ENCODE measurements at regions not wholly inside any gene's neighbourhood (a gene's known extent, or its start where the extent isn't known, plus 50 kb on each side); places are given as distances from the start of the nearest gene placed in this dataset.

- POLR2A ChIA-PET = no interaction called here
- H3K9me3 ChIP-seq (ENCODE audit: control insufficient read depth in 1 of 2, insufficient read depth in 1 of 2, low read depth in 1 of 2, low read length in 2 of 2) = no peaks in the 10 kb centered on the region
- ATAC-seq (no peak), DNase-seq (ENCODE audit: low read depth, low spot score) (no peak)
- no peak overlapping the region for H2AFZ ChIP-seq (ENCODE audit: low read depth, low read length, poor library complexity, severe bottlenecking)
- H3K27ac ChIP-seq (ENCODE audit: low read depth, low read length) = no peak overlapping the region
- intact Hi-C loops (cut with micrococcal nuclease) = no loop called here
- H4K20me1 ChIP-seq (ENCODE audit: insufficient read depth) = no peaks in the 10 kb centered on the region
- H3K27me3 ChIP-seq (ENCODE audit: insufficient read depth, low read length) = no peaks in the 10 kb centered on the region
- RAD21 ChIA-PET (ENCODE audit: low non-redundant PET in 1 of 2, low total read pairs in 2 of 2, uncharacterized antibody in 2 of 2, unreplicated experiment in 2 of 2) = interaction anchor here in 1 of 2 experiments (0.7 kb wide), 1 partner anchor 274 kb away, joined by 3 read pairs; no protein-coding TSS in a partner anchor
- H3K4me2 ChIP-seq (ENCODE audit: low read length) = no peak overlapping the region
- no peaks in the 10 kb centered on the region for H3K36me3 ChIP-seq (ENCODE audit: control insufficient read depth in 1 of 2, insufficient read depth in 2 of 2, low read length in 2 of 2)
- BruUV-seq (replicated peaks) = no TSS peak
- H3K4me1 ChIP-seq (ENCODE audit: control insufficient read depth in 1 of 2, insufficient read depth in 2 of 2, low read length in 2 of 2) = peaks cover 4 to 11% of the 10 kb centered on the region in 2 experiments
- no peak overlapping the region for H3K4me3 ChIP-seq (replicated peaks in 1 of 2; ENCODE audit: low read depth in 1 of 2, low read length in 2 of 2)
- no peak overlapping the region for H3K9ac ChIP-seq (ENCODE audit: low read length)
- H3K9me2 ChIP-seq (ENCODE audit: insufficient read depth) = no peaks in the 10 kb centered on the region
- CTCF ChIA-PET = interaction anchor here (1.3 kb wide), 1 partner anchor 8 kb away, joined by 4 read pairs; no protein-coding TSS in a partner anchor
- TF ChIP-seq POLR2A (IDR thresholded peaks at IDR 0.05; ENCODE audit: borderline replicate concordance, extremely low read depth, insufficient read depth, insufficient read length) = no peak
- no peak for TF ChIP-seq YY1 (IDR thresholded peaks at IDR 0.05; ENCODE audit: extremely low read depth, insufficient replicate concordance, low read depth, low read length)
- TF ChIP-seq POLR2AphosphoS5 (IDR thresholded peaks at IDR 0.05; ENCODE audit: low read depth, low read length) = no peak
- TF ChIP-seq EZH2 (IDR thresholded peaks at IDR 0.05) = no peak
- TF ChIP-seq FOSL1 (IDR thresholded peaks at IDR 0.05; ENCODE audit: low read depth) = no peak
- TF ChIP-seq SRF (IDR thresholded peaks at IDR 0.05; ENCODE audit: low read depth) = no peak
- TF ChIP-seq ZNF274 (IDR thresholded peaks at IDR 0.05; ENCODE audit: low read depth, low read length) = no peak
- no peaks in the 10 kb centered on the region for H3K79me2 ChIP-seq (ENCODE audit: insufficient read depth, low read length)
Observed at GRCh38 chr5:96327722-96328121, 105.3 kb downstream of the PCSK1 start.

GRCh38 chr5:96326902-96327301 lies 106.1 kb downstream of the PCSK1 start:
- no peaks in the 10 kb centered on the region for H3K9me3 ChIP-seq (ENCODE audit: control insufficient read depth in 1 of 2, insufficient read depth in 1 of 2, low read depth in 1 of 2, low read length in 2 of 2)
- BruUV-seq (replicated peaks) = no TSS peak
- H4K20me1 ChIP-seq (ENCODE audit: insufficient read depth) = no peaks in the 10 kb centered on the region
- no peak overlapping the region for H2AFZ ChIP-seq (ENCODE audit: low read depth, low read length, poor library complexity, severe bottlenecking)
- intact Hi-C loops (cut with micrococcal nuclease) = no loop called here
- H3K36me3 ChIP-seq (ENCODE audit: control insufficient read depth in 1 of 2, insufficient read depth in 2 of 2, low read length in 2 of 2) = no peaks in the 10 kb centered on the region
- H3K9me2 ChIP-seq (ENCODE audit: insufficient read depth) = no peaks in the 10 kb centered on the region
- TF ChIP-seq ZNF274 (IDR thresholded peaks at IDR 0.05; ENCODE audit: low read depth, low read length) = no peak
- TF ChIP-seq, protein P1, sequence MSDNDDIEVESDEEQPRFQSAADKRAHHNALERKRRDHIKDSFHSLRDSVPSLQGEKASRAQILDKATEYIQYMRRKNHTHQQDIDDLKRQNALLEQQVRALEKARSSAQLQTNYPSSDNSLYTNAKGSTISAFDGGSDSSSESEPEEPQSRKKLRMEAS (IDR thresholded peaks at IDR 0.05) = no peak
- TF ChIP-seq SP1 (IDR thresholded peaks at IDR 0.05; ENCODE audit: low read depth) = no peak
- no peak for TF ChIP-seq POLR2AphosphoS5 (IDR thresholded peaks at IDR 0.05; ENCODE audit: low read depth, low read length)
- TF ChIP-seq RAD21 (IDR thresholded peaks at IDR 0.05; ENCODE audit: low read depth) = no peak
- TF ChIP-seq CBX3 (IDR thresholded peaks at IDR 0.05; ENCODE audit: low read depth) = no peak
- TF ChIP-seq, protein P2, sequence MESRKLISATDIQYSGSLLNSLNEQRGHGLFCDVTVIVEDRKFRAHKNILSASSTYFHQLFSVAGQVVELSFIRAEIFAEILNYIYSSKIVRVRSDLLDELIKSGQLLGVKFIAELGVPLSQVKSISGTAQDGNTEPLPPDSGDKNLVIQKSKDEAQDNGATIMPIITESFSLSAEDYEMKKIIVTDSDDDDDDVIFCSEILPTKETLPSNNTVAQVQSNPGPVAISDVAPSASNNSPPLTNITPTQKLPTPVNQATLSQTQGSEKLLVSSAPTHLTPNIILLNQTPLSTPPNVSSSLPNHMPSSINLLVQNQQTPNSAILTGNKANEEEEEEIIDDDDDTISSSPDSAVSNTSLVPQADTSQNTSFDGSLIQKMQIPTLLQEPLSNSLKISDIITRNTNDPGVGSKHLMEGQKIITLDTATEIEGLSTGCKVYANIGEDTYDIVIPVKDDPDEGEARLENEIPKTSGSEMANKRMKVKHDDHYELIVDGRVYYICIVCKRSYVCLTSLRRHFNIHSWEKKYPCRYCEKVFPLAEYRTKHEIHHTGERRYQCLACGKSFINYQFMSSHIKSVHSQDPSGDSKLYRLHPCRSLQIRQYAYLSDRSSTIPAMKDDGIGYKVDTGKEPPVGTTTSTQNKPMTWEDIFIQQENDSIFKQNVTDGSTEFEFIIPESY (IDR thresholded peaks at IDR 0.05; ENCODE audit: extremely low read depth, insufficient replicate concordance, low read length) = no peak
- TF ChIP-seq POLR2A (IDR thresholded peaks at IDR 0.05; ENCODE audit: borderline replicate concordance, extremely low read depth, insufficient read depth, insufficient read length) = no peak
- no peak for TF ChIP-seq ELF1 (IDR thresholded peaks at IDR 0.05; ENCODE audit: borderline replicate concordance, low read depth)
- TF ChIP-seq EZH2 (IDR thresholded peaks at IDR 0.05) = no peak
- H3K4me3 ChIP-seq (replicated peaks in 1 of 2; ENCODE audit: low read depth in 1 of 2, low read length in 2 of 2) = no peak overlapping the region
- H3K4me2 ChIP-seq (ENCODE audit: low read length) = no peak overlapping the region
- DNase-seq (ENCODE audit: low read depth, low spot score) = no peak
- POLR2A ChIA-PET = no interaction called here
- no peak overlapping the region for H3K9ac ChIP-seq (ENCODE audit: low read length)
- H3K79me2 ChIP-seq (ENCODE audit: insufficient read depth, low read length) = no peaks in the 10 kb centered on the region
- ATAC-seq = no peak
- CTCF ChIA-PET = no interaction called here
- no peak overlapping the region for H3K27ac ChIP-seq (ENCODE audit: low read depth, low read length)
- RAD21 ChIA-PET (ENCODE audit: low non-redundant PET in 1 of 2, low total read pairs in 2 of 2, uncharacterized antibody in 2 of 2, unreplicated experiment in 2 of 2) = no interaction called here
- no peaks in the 10 kb centered on the region for H3K27me3 ChIP-seq (ENCODE audit: insufficient read depth, low read length)
- H3K4me1 ChIP-seq (ENCODE audit: control insufficient read depth in 1 of 2, insufficient read depth in 2 of 2, low read length in 2 of 2) = peaks cover 4 to 11% of the 10 kb centered on the region in 2 experiments

All from HCT116 (cell line).